IMR-90 (cell line): ENCODE measurements at regions not wholly inside any gene's neighbourhood (a gene's known extent, or its start where the extent isn't known, plus 50 kb on each side); places are given as distances from the start of the nearest gene placed in this dataset.

Source experiments
- ATAC-seq: fragments of 200-7000 bp; cut with Tn5 transposase; 2 replicates; pipeline ENCODE4 v1.9.1; 2020; ENCODE audit warnings: low read depth, mild to moderate bottlenecking, moderate library complexity
- BruUV-seq: library from RNA; stranded (reverse); fragments of 400-500 nt; replicated peaks from 2 replicates; lab custom pipeline; 2021; lab: Mats Ljungman, UMichigan
- CTCF ChIA-PET: fragments of 300-600 bp; formaldehyde crosslinking; extraction: SDS; loops from one replicate; lab custom pipeline; 2021; ENCODE audit warnings: antibody characterized with exemption; lab: Yijun Ruan, JAX
- POLR2A ChIA-PET: fragments of 300-600 bp; sonication (Branson Sonifier 250); formaldehyde crosslinking; loops from one replicate; lab custom pipeline; 2022; ENCODE audit warnings: antibody characterized with exemption; ENCODE audit not compliant: unreplicated experiment; lab: Charles Lee
- DNase-seq: peaks from one replicate; pipeline ENCODE4 v3.0.0; 2013
- H2AFZ ChIP-seq: replicated peaks from 2 replicates; pipeline ENCODE3; 2013; ENCODE audit warnings: low read length, mild to moderate bottlenecking; ENCODE audit not compliant: poor library complexity
- H2AK5ac ChIP-seq: 2 replicates; pipeline ENCODE4 v1.6.1; 2013; ENCODE audit warnings: low read depth, low read length, inconsistent platforms
- H2AK9ac ChIP-seq: replicated peaks from 2 replicates; pipeline ENCODE3; 2013; ENCODE audit warnings: mild to moderate bottlenecking, low read depth, low read length, moderate library complexity; ENCODE audit not compliant: poor library complexity
- H2BK120ac ChIP-seq: 2 replicates; pipeline ENCODE4 v1.6.1; 2013; ENCODE audit warnings: low read depth, low read length, inconsistent platforms
- H2BK15ac ChIP-seq: 3 replicates; pipeline ENCODE4 v1.6.1; 2013; ENCODE audit warnings: low read depth, low read length, inconsistent platforms
- H2BK20ac ChIP-seq: 2 replicates; pipeline ENCODE4 v1.6.1; 2013; ENCODE audit warnings: low read depth, mild to moderate bottlenecking, inconsistent platforms, low read length, moderate library complexity
- H2BK5ac ChIP-seq: 2 replicates; pipeline ENCODE4 v1.6.1; 2013; ENCODE audit warnings: mild to moderate bottlenecking, low read depth, low read length, inconsistent platforms; ENCODE audit not compliant: poor library complexity, severe bottlenecking
- H3K14ac ChIP-seq: replicated peaks from 2 replicates; pipeline ENCODE4 v1.6.1; 2013; ENCODE audit warnings: low read depth, low read length, inconsistent platforms
- H3K18ac ChIP-seq: 2 replicates; pipeline ENCODE4 v1.6.1; 2013; ENCODE audit warnings: low read depth, low read length, control low read depth
- H3K23ac ChIP-seq: 2 replicates; pipeline ENCODE4 v1.6.1; 2013; ENCODE audit warnings: low read depth, low read length, inconsistent platforms
- H3K27ac ChIP-seq: 2 replicates; pipeline ENCODE4 v1.5.1; 2013; ENCODE audit warnings: mild to moderate bottlenecking, control low read depth, low read length; ENCODE audit not compliant: insufficient read depth
- H3K27me3 ChIP-seq: 2 replicates; pipeline ENCODE4 v1.6.1; 2013; ENCODE audit warnings: low read length; ENCODE audit not compliant: control insufficient read depth, insufficient read depth
- H3K36me3 ChIP-seq: 2 replicates; pipeline ENCODE4 v1.6.1; 2013; ENCODE audit warnings: low read length, mixed read lengths; ENCODE audit not compliant: control insufficient read depth, insufficient read depth
- H3K4ac ChIP-seq: 2 replicates; pipeline ENCODE4 v1.6.1; 2013; ENCODE audit warnings: low read depth, low read length, inconsistent platforms
- H3K4me1 ChIP-seq: 2 replicates; pipeline ENCODE4 v1.6.1; 2013; ENCODE audit warnings: low read length, mixed read lengths; ENCODE audit not compliant: control insufficient read depth, insufficient read depth
- H3K4me2 ChIP-seq: 2 replicates; pipeline ENCODE4 v1.6.1; 2013; ENCODE audit warnings: low read depth, mild to moderate bottlenecking, control low read depth, low read length, moderate library complexity
- H3K4me3 ChIP-seq: 2 replicates; pipeline ENCODE4 v1.5.1; 2013; ENCODE audit warnings: low read depth, mild to moderate bottlenecking, control low read depth, low read length, moderate library complexity; ENCODE audit not compliant: insufficient read depth
- H3K56ac ChIP-seq: 2 replicates; pipeline ENCODE4 v1.6.1; 2013; ENCODE audit warnings: low read length, inconsistent platforms; ENCODE audit not compliant: insufficient read depth; ENCODE audit errors: extremely low read depth
- H3K79me1 ChIP-seq, 2 experiments: 2 replicates each; pipeline ENCODE4 v1.6.1; 2013; ENCODE audit warnings: low read length in 2 of 2, inconsistent platforms in 1 of 2, low read depth in 1 of 2
- H3K9ac ChIP-seq: 2 replicates; pipeline ENCODE4 v1.6.1; 2013; ENCODE audit warnings: low read depth, low read length, control low read depth
- H3K9me1 ChIP-seq: 2 replicates; pipeline ENCODE4 v1.6.1; 2013; ENCODE audit warnings: low read length, inconsistent platforms; ENCODE audit not compliant: insufficient read depth
- H3K9me3 ChIP-seq: 2 replicates; pipeline ENCODE4 v1.6.1; 2013; ENCODE audit warnings: low read length; ENCODE audit not compliant: control insufficient read depth, insufficient read depth
- H4K20me1 ChIP-seq: 2 replicates; pipeline ENCODE4 v1.6.1; 2013; ENCODE audit warnings: low read length, inconsistent platforms; ENCODE audit not compliant: insufficient read depth
- H4K5ac ChIP-seq: 2 replicates; pipeline ENCODE4 v1.6.1; 2013; ENCODE audit warnings: mild to moderate bottlenecking, low read depth, low read length, control low read depth
- H4K8ac ChIP-seq, 2 experiments: 2 replicates each; pipeline ENCODE4 v1.6.1; 2013; ENCODE audit warnings: low read depth in 2 of 2, low read length in 2 of 2, control low read depth in 1 of 2, inconsistent platforms in 1 of 2
- H4K91ac ChIP-seq: 2 replicates; pipeline ENCODE4 v1.6.1; 2013; ENCODE audit warnings: low read depth, low read length, inconsistent platforms; ENCODE audit not compliant: insufficient read depth
- RAD21 ChIP-seq: IDR thresholded peaks from 2 replicates; pipeline ENCODE4 v1.6.1; 2012; ENCODE audit warnings: low read length, improper control_type of control experiment
- SMC3 ChIP-seq: fragments of 150-350 bp; IDR thresholded peaks from 2 replicates; pipeline ENCODE4 v1.6.1; 2016; ENCODE audit warnings: low read depth, mild to moderate bottlenecking, antibody characterized with exemption, low read length, moderate library complexity
- WGBS, 2 experiments: methylation state at CpG; one replicate each; pipeline versions ENCODE4 v1.1.5 to v1.1.7; 2013; ENCODE audit warnings: missing lambda C conversion rate in 2 of 2; ENCODE audit not compliant: insufficient read length in 1 of 2; ENCODE audit errors: extremely low coverage in 2 of 2; 5-methylcytosine and 5-hydroxymethylcytosine counted together
- dilution Hi-C: fragments of 300-500 bp; cut with HindIII; formaldehyde crosslinking; loops from one replicate; pipeline ENCODE4 v1.14.3; 2018; ENCODE audit warnings: low sequenced_read_pairs; ENCODE audit not compliant: unreplicated experiment
- in situ Hi-C: fragments of 300-500 bp; cut with MboI; formaldehyde crosslinking; loops from 3 replicates; pipeline ENCODE4 v1.14.3; 2019; ENCODE audit warnings: low sequenced_read_pairs, inconsistent platforms, mixed read lengths
- intact Hi-C: fragments of 100-400 bp; cut with micrococcal nuclease; formaldehyde crosslinking; loops from 2 replicates; pipeline ENCODE4 v1.10.0; 2022
- TF ChIP-seq, protein P1 (sequence below): fragments of 150-350 bp; IDR thresholded peaks from 2 replicates; pipeline ENCODE4 v1.6.1; 2016; ENCODE audit warnings: low read depth, mild to moderate bottlenecking, low read length, moderate library complexity, borderline replicate concordance
- TF ChIP-seq, protein P2 (sequence below): conservative IDR thresholded peaks from 2 replicates; pipeline ENCODE4 v1.5.1; 2012; ENCODE audit warnings: mild to moderate bottlenecking, low read depth, low read length, improper control_type of control experiment

DNA sequence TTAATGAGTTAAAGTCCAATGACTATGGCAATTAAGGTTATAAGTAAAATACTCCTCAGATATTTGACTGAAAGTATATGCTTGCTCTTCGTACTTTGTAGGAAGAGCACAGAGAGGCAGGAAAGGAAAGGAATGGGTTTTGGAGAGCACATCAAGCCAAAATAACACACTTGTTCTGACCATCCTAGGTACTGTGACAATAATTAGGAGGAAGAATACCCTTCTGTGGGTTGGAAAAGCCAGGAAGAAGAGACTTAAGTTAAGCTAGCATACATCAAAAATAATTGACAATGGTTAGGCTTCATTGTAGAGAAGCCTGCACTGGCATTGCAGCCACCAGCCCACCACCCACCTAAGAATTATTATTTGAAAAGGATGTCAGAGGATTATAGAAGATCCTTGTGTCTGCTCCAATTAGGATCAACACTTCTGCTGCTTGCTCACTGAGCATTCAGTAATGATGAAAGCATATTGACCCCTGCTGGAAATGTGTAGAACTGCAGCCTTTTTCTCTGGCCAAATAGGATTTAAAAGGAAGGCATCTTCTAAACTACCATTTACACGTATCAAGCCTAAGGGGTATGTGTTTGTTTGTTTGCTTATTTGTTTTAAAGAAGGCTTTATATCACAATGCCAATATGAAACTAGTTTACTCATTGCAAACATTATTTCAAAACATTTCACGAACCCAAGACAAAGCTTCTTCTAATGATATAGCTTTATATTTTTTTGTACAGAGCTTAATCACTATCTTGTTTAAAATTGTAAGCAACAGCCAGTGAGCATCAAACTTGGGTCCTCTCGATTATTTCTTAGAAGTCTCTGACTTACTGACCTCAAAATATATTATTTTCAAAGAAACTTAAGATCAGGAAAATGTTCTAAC lies 286.2 kb upstream of the TET2 start:
- H3K9me1 ChIP-seq, result no peaks in the 10 kb centered on the region
- no CpG with 5 or more reads among the region's 4 CpGs for WGBS, 2 experiments
- no peak overlapping the region for H3K56ac ChIP-seq
- ChIA-PET POLR2A (no interaction called here), CTCF (interaction anchor here (0.7 to 1.1 kb wide), 5 partner anchors 10 to 613 kb away, joined by 3 read pairs; no protein-coding TSS in a partner anchor)
- H3K4me1 ChIP-seq, result no peaks in the 10 kb centered on the region
- H2BK120ac ChIP-seq, result no peak overlapping the region
- intact Hi-C loops (loop anchor here (2.0 to 5.0 kb wide), 3 partner anchors 168 to 1653 kb away; no protein-coding TSS in a partner anchor), in situ Hi-C loops (loop anchor here (25.0 kb wide), 1 partner anchor 1648 kb away; no protein-coding TSS in a partner anchor), dilution Hi-C loops (no loop called here)
- no peak overlapping the region for H2AFZ ChIP-seq
- H3K27me3 ChIP-seq, result no peaks in the 10 kb centered on the region
- H2AK5ac ChIP-seq, result no peak overlapping the region
- H2AK9ac ChIP-seq, result no peak overlapping the region
- no peaks in the 10 kb centered on the region for H3K9me3 ChIP-seq
- ATAC-seq (peak; percentile 82), DNase-seq (peak; percentile 63)
- TF ChIP-seq SMC3 (peak; percentile 45; the same call in 1 of the 2 replicates), RAD21 (peak; percentile 69)
- TF ChIP-seq, protein P1, sequence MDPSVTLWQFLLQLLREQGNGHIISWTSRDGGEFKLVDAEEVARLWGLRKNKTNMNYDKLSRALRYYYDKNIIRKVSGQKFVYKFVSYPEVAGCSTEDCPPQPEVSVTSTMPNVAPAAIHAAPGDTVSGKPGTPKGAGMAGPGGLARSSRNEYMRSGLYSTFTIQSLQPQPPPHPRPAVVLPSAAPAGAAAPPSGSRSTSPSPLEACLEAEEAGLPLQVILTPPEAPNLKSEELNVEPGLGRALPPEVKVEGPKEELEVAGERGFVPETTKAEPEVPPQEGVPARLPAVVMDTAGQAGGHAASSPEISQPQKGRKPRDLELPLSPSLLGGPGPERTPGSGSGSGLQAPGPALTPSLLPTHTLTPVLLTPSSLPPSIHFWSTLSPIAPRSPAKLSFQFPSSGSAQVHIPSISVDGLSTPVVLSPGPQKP, result no peak
- TF ChIP-seq, protein P2, sequence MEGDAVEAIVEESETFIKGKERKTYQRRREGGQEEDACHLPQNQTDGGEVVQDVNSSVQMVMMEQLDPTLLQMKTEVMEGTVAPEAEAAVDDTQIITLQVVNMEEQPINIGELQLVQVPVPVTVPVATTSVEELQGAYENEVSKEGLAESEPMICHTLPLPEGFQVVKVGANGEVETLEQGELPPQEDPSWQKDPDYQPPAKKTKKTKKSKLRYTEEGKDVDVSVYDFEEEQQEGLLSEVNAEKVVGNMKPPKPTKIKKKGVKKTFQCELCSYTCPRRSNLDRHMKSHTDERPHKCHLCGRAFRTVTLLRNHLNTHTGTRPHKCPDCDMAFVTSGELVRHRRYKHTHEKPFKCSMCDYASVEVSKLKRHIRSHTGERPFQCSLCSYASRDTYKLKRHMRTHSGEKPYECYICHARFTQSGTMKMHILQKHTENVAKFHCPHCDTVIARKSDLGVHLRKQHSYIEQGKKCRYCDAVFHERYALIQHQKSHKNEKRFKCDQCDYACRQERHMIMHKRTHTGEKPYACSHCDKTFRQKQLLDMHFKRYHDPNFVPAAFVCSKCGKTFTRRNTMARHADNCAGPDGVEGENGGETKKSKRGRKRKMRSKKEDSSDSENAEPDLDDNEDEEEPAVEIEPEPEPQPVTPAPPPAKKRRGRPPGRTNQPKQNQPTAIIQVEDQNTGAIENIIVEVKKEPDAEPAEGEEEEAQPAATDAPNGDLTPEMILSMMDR, result peak; percentile 71
- no peak overlapping the region for H3K27ac ChIP-seq
- no peak overlapping the region for H4K5ac ChIP-seq
- H3K4ac ChIP-seq, result no peak overlapping the region
- H4K20me1 ChIP-seq, result no peaks in the 10 kb centered on the region
- H3K79me1 ChIP-seq, result no peaks in the 10 kb centered on the region
- no peak overlapping the region for H3K4me3 ChIP-seq
- no peak overlapping the region for H3K4me2 ChIP-seq
- H3K14ac ChIP-seq, result no peak overlapping the region
- H3K9ac ChIP-seq, result no peak overlapping the region
- H3K18ac ChIP-seq, result no peak overlapping the region
- no TSS peak for BruUV-seq
- H3K23ac ChIP-seq, result no peak overlapping the region
- H4K8ac ChIP-seq, result no peak overlapping the region
- no peaks in the 10 kb centered on the region for H3K36me3 ChIP-seq
- H2BK15ac ChIP-seq, result no peak overlapping the region
- no peak overlapping the region for H2BK5ac ChIP-seq
- no peak overlapping the region for H4K91ac ChIP-seq
- H2BK20ac ChIP-seq, result no peak overlapping the region
